Testis (tissue), 2 donors: ENCODE measurements at regions not wholly inside any gene's neighbourhood (a gene's known extent, or its start where the extent isn't known, plus 50 kb on each side); places are given as distances from the start of the nearest gene placed in this dataset.
A peak's percentile ranks its signal among the peaks of the same experiment; 100 is the strongest.

Experiments used
- DNase-seq: peaks from one replicate; pipeline ENCODE4 v3.0.0-alpha.2; 2019
- H3K27ac ChIP-seq, 2 donors: fragments of 200-600 bp; sonication (generic); one replicate each; pipeline ENCODE4 v1.5.1; 2019
- H3K27me3 ChIP-seq: fragments of 200-600 bp; sonication (generic); one replicate; pipeline ENCODE4 v1.5.1; 2019
- H3K36me3 ChIP-seq: fragments of 200-600 bp; sonication (generic); one replicate; pipeline ENCODE4 v1.5.1; 2017; ENCODE audit warnings: low read depth; ENCODE audit errors: missing control alignments
- H3K4me1 ChIP-seq: fragments of 200-600 bp; sonication (generic); one replicate; pipeline ENCODE4 v1.5.1; 2019
- H3K4me3 ChIP-seq, 2 donors: fragments of 200-600 bp; sonication (generic); one replicate each; pipeline ENCODE4 v1.5.1; 2017 to 2019
- H3K9me3 ChIP-seq: fragments of 200-600 bp; sonication (generic); one replicate; pipeline ENCODE4 v1.5.1; 2017
- CTCF ChIP-seq, 3 experiments: fragments of 450-650 bp in 2 of 3; fragments of 200-600 bp in 1 of 3; sonication (generic) in 1 of 3; IDR thresholded peaks; one replicate each; pipeline ENCODE4 v1.5.1; 2016 to 2019; ENCODE audit warnings: antibody characterized with exemption in 3 of 3, mild to moderate bottlenecking in 2 of 3, moderate library complexity in 1 of 3
- POLR2A ChIP-seq: fragments of 450-650 bp; IDR thresholded peaks from one replicate; pipeline ENCODE4 v1.6.1; 2017; ENCODE audit warnings: antibody characterized with exemption, mild to moderate bottlenecking, moderate library complexity
- WGBS, 2 donors: methylation state at CpG; one replicate each; pipeline ENCODE4 v1.1.5; 2018; 5-methylcytosine and 5-hydroxymethylcytosine counted together
- intact Hi-C: fragments of 100-400 bp; cut with DNase I; formaldehyde crosslinking; loops from one replicate; pipeline ENCODE4 v1.15.1; 2023; ENCODE audit warnings: low total_unique reads

- Histone ChIP-seq H3K36me3 (no peaks in the 10 kb centered on the region), H3K27me3 (no peaks in the 10 kb centered on the region), H3K4me1 (no peaks in the 10 kb centered on the region), H3K4me3 (no peak overlapping the region), H3K27ac (peak overlapping the region in 1 of 2 donors; percentile 36), H3K9me3 (no peaks in the 10 kb centered on the region)
- 45 to 76% methylated on average over 4 of the region's 4 CpGs for WGBS, 2 donors
- no peak for TF ChIP-seq POLR2A
- no peak for TF ChIP-seq CTCF (IDR thresholded peaks at IDR 0.05)
- intact Hi-C loops = no loop called here
- DNase-seq = peak; percentile 78
These were observed 297.6 kb downstream of the ARHGAP12 start for GRCh38 chr10:31630861-31631567.

GRCh38 chr10:31625566-31625965, 303.1 kb downstream of the ARHGAP12 start:
- Histone ChIP-seq H3K9me3 (no peaks in the 10 kb centered on the region), H3K4me1 (peaks cover 2% of the 10 kb centered on the region), H3K4me3 (no peak overlapping the region), H3K27me3 (no peaks in the 10 kb centered on the region), H3K36me3 (no peaks in the 10 kb centered on the region), H3K27ac (no peak overlapping the region)
- TF ChIP-seq CTCF (IDR thresholded peaks at IDR 0.05) (no peak), POLR2A (no peak)
- no peak for DNase-seq
- intact Hi-C loops = no loop called here
- 79 to 97% methylated on average over 4 of the region's 4 CpGs for WGBS, 2 donors

- Histone ChIP-seq H3K9me3 (no peaks in the 10 kb centered on the region), H3K4me3 (no peak overlapping the region), H3K27me3 (no peaks in the 10 kb centered on the region), H3K27ac (no peak overlapping the region), H3K4me1 (peaks cover 9% of the 10 kb centered on the region), H3K36me3 (no peaks in the 10 kb centered on the region)
- intact Hi-C loops = no loop called here
- DNase-seq = no peak
- no peak for TF ChIP-seq POLR2A
- no peak for TF ChIP-seq CTCF (IDR thresholded peaks at IDR 0.05)
These were observed 304.0 kb downstream of the ARHGAP12 start for GRCh38 chr10:31624611-31625010.

- no peaks in the 10 kb centered on the region for H3K27me3 ChIP-seq
- H3K36me3 ChIP-seq = no peaks in the 10 kb centered on the region
- 94% methylated on average over 2 of the region's 2 CpGs for WGBS, 2 donors
- no peak for DNase-seq
- intact Hi-C loops = no loop called here
- no peak for TF ChIP-seq POLR2A
- TF ChIP-seq CTCF (IDR thresholded peaks at IDR 0.05) = no peak
- H3K27ac ChIP-seq = no peak overlapping the region
- H3K4me3 ChIP-seq = no peak overlapping the region
- H3K9me3 ChIP-seq = no peaks in the 10 kb centered on the region
- peaks cover 16% of the 10 kb centered on the region for H3K4me1 ChIP-seq
These were observed 304.7 kb downstream of the ARHGAP12 start for GRCh38 chr10:31623947-31624346.

GRCh38 chr10:31623466-31623865, 304.4 kb downstream of the ZEB1 start:
- H3K9me3 ChIP-seq = no peaks in the 10 kb centered on the region
- DNase-seq = no peak
- TF ChIP-seq POLR2A (no peak), CTCF (IDR thresholded peaks at IDR 0.05) (no peak)
- H3K4me3 ChIP-seq = no peak overlapping the region
- H3K27me3 ChIP-seq = no peaks in the 10 kb centered on the region
- 78 to 86% methylated on average over 3 of the region's 3 CpGs for WGBS, 2 donors
- intact Hi-C loops = no loop called here
- H3K4me1 ChIP-seq = peaks cover 20% of the 10 kb centered on the region
- no peaks in the 10 kb centered on the region for H3K36me3 ChIP-seq
- H3K27ac ChIP-seq = no peak overlapping the region
